ENCODE measurements at regions not wholly inside any gene's neighbourhood (a gene's known extent, or its start where the extent isn't known, plus 50 kb on each side); places are given as distances from the start of the nearest gene placed in this dataset.

GRCh38 chr3:10737785-10738184 is 78.2 kb upstream of the SLC6A11 start:
- Histone ChIP-seq H3K4me1 (peaks cover 6% of the 10 kb centered on the region), H3K27me3 (ENCODE audit: low read depth) (peaks cover 77% of the 10 kb centered on the region), H3K36me3 (no peaks in the 10 kb centered on the region), H3K4me3 (no peak overlapping the region), H3K9me3 (replicated peaks) (peaks cover 18% of the 10 kb centered on the region), H3K27ac (replicated peaks) (no peak overlapping the region)
- no peak for DNase-seq
- TF ChIP-seq CTCF (IDR thresholded peaks at IDR 0.05; ENCODE audit: borderline replicate concordance), result no peak
- intact Hi-C loops (cut with micrococcal nuclease), result no loop called here

DNA sequence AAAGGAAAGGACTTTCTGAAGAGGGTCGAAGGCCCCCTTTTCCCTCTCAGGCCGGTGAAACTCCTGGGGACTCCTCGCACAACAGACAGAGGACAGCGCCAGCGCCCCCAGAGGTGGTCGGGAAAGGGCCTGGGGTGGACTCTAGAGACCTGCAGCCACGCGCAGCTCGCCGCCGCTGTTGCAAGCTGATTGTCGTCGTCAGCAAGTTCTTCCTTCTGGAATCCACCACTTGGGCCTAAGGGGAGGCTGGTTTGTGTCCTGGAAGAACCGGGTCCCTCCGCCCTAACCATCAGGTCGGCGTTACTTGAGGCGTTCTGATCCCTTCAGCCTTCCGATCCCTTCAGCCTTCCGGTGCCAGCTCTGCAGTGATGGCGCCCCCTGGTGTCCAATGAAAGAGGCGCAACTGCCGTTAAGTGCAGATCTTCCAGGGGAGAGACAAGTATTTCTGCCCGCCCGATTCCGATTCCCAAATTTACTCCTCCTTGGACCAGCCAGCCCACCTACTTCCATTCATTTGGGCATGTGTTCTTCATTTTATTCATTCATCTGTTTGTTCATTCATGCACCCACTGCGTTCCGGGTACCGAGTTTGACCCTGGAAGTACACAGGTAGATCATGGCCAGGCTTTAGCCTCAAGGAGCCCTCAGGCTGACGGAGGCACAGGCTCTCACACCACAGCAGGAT is 77.2 kb upstream of the SLC6A11 start:
- Histone ChIP-seq H3K9me3 (replicated peaks) (peaks cover 8% of the 10 kb centered on the region), H3K27me3 (ENCODE audit: low read depth) (peaks cover 87% of the 10 kb centered on the region), H3K27ac (replicated peaks) (no peak overlapping the region), H3K36me3 (no peaks in the 10 kb centered on the region), H3K4me1 (peaks cover 6% of the 10 kb centered on the region), H3K4me3 (peak overlapping the region; percentile 33)
- peak; percentile 73 for DNase-seq
- peak; percentile 90 for TF ChIP-seq CTCF (IDR thresholded peaks at IDR 0.05; ENCODE audit: borderline replicate concordance)
- intact Hi-C loops (cut with micrococcal nuclease), result no loop called here

DNA sequence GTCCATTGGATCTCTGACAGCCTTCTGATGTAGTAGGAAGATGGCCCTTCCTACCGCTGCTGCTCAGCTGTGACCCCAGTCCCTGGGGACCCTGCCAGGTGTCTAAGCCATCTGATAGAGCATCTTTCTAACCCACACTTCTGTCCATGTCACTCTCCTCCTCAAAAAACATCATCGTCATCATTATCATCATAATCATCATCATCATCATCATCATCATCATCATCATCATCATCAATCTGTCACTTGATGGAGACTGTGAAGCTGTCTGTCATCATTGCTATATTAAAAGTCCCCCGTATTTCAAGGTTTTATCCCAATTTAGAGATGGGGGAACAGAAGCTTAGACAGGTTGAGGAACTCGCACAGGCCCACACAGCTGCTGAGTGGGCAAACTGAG is 75.1 kb upstream of the SLC6A11 start:
- H3K27me3 ChIP-seq (ENCODE audit: low read depth), result peaks cover 82% of the 10 kb centered on the region
- peaks cover 6% of the 10 kb centered on the region for H3K4me1 ChIP-seq
- no peaks in the 10 kb centered on the region for H3K36me3 ChIP-seq
- no peak overlapping the region for H3K4me3 ChIP-seq
- intact Hi-C loops (cut with micrococcal nuclease), result no loop called here
- no peaks in the 10 kb centered on the region for H3K9me3 ChIP-seq (replicated peaks)
- DNase-seq, result no peak
- H3K27ac ChIP-seq (replicated peaks), result no peak overlapping the region
- no peak for TF ChIP-seq CTCF (IDR thresholded peaks at IDR 0.05; ENCODE audit: borderline replicate concordance)

- H3K4me3 ChIP-seq, result no peak overlapping the region
- no peaks in the 10 kb centered on the region for H3K9me3 ChIP-seq (replicated peaks)
- no peaks in the 10 kb centered on the region for H3K36me3 ChIP-seq
- peaks cover 84% of the 10 kb centered on the region for H3K27me3 ChIP-seq (ENCODE audit: low read depth)
- TF ChIP-seq CTCF (IDR thresholded peaks at IDR 0.05; ENCODE audit: borderline replicate concordance), result no peak
- H3K4me1 ChIP-seq, result peaks cover 6% of the 10 kb centered on the region
- intact Hi-C loops (cut with micrococcal nuclease), result no loop called here
- DNase-seq, result no peak
- H3K27ac ChIP-seq (replicated peaks), result no peak overlapping the region
Measured at GRCh38 chr3:10741891-10742671, 73.9 kb upstream of the SLC6A11 start.

GRCh38 chr3:10743366-10744097 is 72.5 kb upstream of the SLC6A11 start:
- peaks cover 5% of the 10 kb centered on the region for H3K4me1 ChIP-seq
- TF ChIP-seq CTCF (IDR thresholded peaks at IDR 0.05; ENCODE audit: borderline replicate concordance), result no peak
- no peak overlapping the region for H3K27ac ChIP-seq (replicated peaks)
- H3K27me3 ChIP-seq (ENCODE audit: low read depth), result peaks cover 81% of the 10 kb centered on the region
- H3K4me3 ChIP-seq, result no peak overlapping the region
- DNase-seq, result no peak
- H3K9me3 ChIP-seq (replicated peaks), result no peaks in the 10 kb centered on the region
- H3K36me3 ChIP-seq, result no peaks in the 10 kb centered on the region
- intact Hi-C loops (cut with micrococcal nuclease), result no loop called here
